ENCODE measurements at regions not wholly inside any gene's neighbourhood (a gene's known extent, or its start where the extent isn't known, plus 50 kb on each side); places are given as distances from the start of the nearest gene placed in this dataset.

- H3K4me1 ChIP-seq (ENCODE audit: control insufficient read depth in 1 of 2, insufficient read depth in 2 of 2, low read length in 2 of 2): peaks cover 0 to 12% of the 10 kb centered on the region in 2 experiments; a peak in 2 of 4 replicates
- no peaks in the 10 kb centered on the region for H3K27me3 ChIP-seq (ENCODE audit: insufficient read depth, low read length)
- no peak overlapping the region for H3K4me2 ChIP-seq (ENCODE audit: low read length)
- ChIA-PET CTCF (no interaction called here), POLR2A (no interaction called here), RAD21 (ENCODE audit: low non-redundant PET in 1 of 2, low total read pairs in 2 of 2, uncharacterized antibody in 2 of 2, unreplicated experiment in 2 of 2) (no interaction called here)
- H3K9me2 ChIP-seq (ENCODE audit: insufficient read depth): no peaks in the 10 kb centered on the region
- no peak overlapping the region for H2AFZ ChIP-seq (ENCODE audit: low read depth, low read length, poor library complexity, severe bottlenecking)
- no TSS peak for BruUV-seq (replicated peaks)
- H3K79me2 ChIP-seq (ENCODE audit: insufficient read depth, low read length): no peaks in the 10 kb centered on the region
- H3K4me3 ChIP-seq (replicated peaks in 1 of 2; ENCODE audit: low read depth in 1 of 2, low read length in 2 of 2): no peak overlapping the region
- ATAC-seq (no peak), DNase-seq (ENCODE audit: low read depth, low spot score) (no peak)
- intact Hi-C loops (cut with micrococcal nuclease): no loop called here
- TF ChIP-seq SIN3A (IDR thresholded peaks at IDR 0.05; ENCODE audit: low read depth): no peak
- TF ChIP-seq, protein P1, sequence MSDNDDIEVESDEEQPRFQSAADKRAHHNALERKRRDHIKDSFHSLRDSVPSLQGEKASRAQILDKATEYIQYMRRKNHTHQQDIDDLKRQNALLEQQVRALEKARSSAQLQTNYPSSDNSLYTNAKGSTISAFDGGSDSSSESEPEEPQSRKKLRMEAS (IDR thresholded peaks at IDR 0.05): no peak
- no peak for TF ChIP-seq JUND (IDR thresholded peaks at IDR 0.05)
- TF ChIP-seq SRF (IDR thresholded peaks at IDR 0.05; ENCODE audit: low read depth): no peak
- TF ChIP-seq ZFX (IDR thresholded peaks at IDR 0.05): no peak
- TF ChIP-seq, protein P2, sequence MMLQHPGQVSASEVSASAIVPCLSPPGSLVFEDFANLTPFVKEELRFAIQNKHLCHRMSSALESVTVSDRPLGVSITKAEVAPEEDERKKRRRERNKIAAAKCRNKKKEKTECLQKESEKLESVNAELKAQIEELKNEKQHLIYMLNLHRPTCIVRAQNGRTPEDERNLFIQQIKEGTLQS (IDR thresholded peaks at IDR 0.05): no peak
- no peak for TF ChIP-seq RAD21 (IDR thresholded peaks at IDR 0.05; ENCODE audit: low read depth)
- TF ChIP-seq CBX3 (IDR thresholded peaks at IDR 0.05; ENCODE audit: low read depth): no peak
- TF ChIP-seq YY1 (IDR thresholded peaks at IDR 0.05; ENCODE audit: extremely low read depth, insufficient replicate concordance, low read depth, low read length): no peak
- no peak for TF ChIP-seq ZBTB33 (IDR thresholded peaks at IDR 0.05; ENCODE audit: extremely low read depth, insufficient replicate concordance, low read length)
- no peak for TF ChIP-seq EZH2 (IDR thresholded peaks at IDR 0.05)
- TF ChIP-seq FOSL1 (IDR thresholded peaks at IDR 0.05; ENCODE audit: low read depth): no peak
- no peak for TF ChIP-seq CTCF (IDR thresholded peaks at IDR 0.05 in 2 of 3, conservative IDR thresholded peaks at IDR 0.05 in 1 of 3; ENCODE audit: borderline replicate concordance in 1 of 3, insufficient read depth in 1 of 3, low read depth in 2 of 3, low read length in 2 of 3)
- no peak overlapping the region for H3K9ac ChIP-seq (ENCODE audit: low read length)
- H3K36me3 ChIP-seq (ENCODE audit: control insufficient read depth in 1 of 2, insufficient read depth in 2 of 2, low read length in 2 of 2): no peaks in the 10 kb centered on the region
- H4K20me1 ChIP-seq (ENCODE audit: insufficient read depth): no peaks in the 10 kb centered on the region
- H3K27ac ChIP-seq (ENCODE audit: low read depth, low read length): no peak overlapping the region
- no peaks in the 10 kb centered on the region for H3K9me3 ChIP-seq (ENCODE audit: control insufficient read depth in 1 of 2, insufficient read depth in 1 of 2, low read depth in 1 of 2, low read length in 2 of 2)
Observed at GRCh38 chr11:122344215-122344614, 228.2 kb upstream of the BLID start.

Measured in HCT116 (cell line).